Epidermal melanocyte (primary cell): ENCODE measurements at regions not wholly inside any gene's neighbourhood (a gene's known extent, or its start where the extent isn't known, plus 50 kb on each side); places are given as distances from the start of the nearest gene placed in this dataset.
"Not testable (repeated sequence)": the region's sequence is repeated elsewhere in the genome, so short reads cannot be mapped to it uniquely, and the experiment has no call there.

Source experiments
- DNase-seq: peaks from one replicate; pipeline ENCODE4 v3.0.0; 2011; ENCODE audit warnings: low spot score; ENCODE audit not compliant: insufficient read length

GRCh38 chr12:66774929-66775328 lies 96.1 kb upstream of the GRIP1 start:
- DNase-seq: no peak

- DNase-seq: no peak
Observed at GRCh38 chr12:66775871-66776270, 97.0 kb upstream of the GRIP1 start.

DNA sequence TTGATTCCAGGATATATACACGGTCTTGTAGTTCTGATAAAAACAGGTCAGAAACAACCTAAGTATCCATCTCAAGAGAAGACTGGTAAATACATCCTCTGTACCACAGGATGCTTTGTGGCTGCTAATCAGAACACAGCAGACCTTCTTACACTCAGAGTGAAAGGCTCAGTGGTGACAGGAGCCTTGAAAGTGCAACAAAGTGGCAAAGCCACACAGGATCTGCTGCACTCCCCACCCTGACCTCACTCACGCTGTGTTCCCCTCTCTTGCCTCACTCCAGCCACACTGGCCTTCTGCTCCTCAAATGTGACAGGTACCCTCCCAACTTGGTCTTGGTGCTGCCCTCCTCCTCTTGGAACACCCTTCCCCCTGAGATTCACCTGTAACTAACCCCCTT lies 98.1 kb upstream of the GRIP1 start:
- no peak for DNase-seq

GRCh38 chr12:66779466-66779865 lies 100.6 kb upstream of the GRIP1 start:
- no peak for DNase-seq

GRCh38 chr12:66786531-66787308 lies 107.8 kb upstream of the GRIP1 start:
- DNase-seq: no peak

DNA sequence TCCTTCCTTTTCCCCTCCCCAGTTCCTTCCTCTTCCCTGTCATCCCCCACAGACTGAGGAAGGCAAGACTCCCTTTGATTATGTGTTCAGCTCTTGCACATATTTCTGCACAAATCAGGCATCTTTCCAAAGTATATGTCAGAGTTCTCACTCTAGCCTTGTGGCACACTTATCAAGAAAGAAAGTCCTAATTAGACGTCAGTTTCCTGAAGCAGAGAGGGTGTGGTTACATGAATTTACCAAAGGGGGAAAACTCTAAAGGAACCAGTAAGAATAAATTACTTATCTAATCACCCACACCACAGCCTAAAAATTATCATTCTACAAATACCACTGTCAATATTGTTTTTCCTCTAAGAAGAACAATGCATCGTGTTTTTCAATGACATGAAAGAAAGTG lies 120.7 kb upstream of the GRIP1 start:
- no peak for DNase-seq

- DNase-seq: no peak
Observed at GRCh38 chr12:66800046-66800445, 121.2 kb upstream of the GRIP1 start.

DNA sequence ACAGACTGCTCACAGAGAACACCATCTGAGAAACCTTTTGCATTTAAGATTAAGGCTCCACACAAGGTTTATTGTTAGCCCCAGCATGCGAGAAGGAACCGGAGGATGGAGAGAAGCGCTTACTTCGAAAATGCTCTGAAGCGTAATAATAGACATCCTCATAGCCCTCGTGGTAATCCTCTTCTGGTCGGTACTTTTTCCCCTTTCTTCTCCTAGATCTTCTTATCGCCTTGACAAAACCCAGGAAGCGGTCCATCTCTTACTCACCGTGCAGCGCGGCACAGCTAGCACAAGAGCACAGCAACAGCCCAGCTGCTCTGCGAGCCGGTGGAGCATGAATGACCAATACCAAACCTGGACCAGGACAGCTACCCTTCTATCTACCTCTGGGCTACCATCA lies 125.1 kb upstream of the GRIP1 start:
- no peak for DNase-seq

DNA sequence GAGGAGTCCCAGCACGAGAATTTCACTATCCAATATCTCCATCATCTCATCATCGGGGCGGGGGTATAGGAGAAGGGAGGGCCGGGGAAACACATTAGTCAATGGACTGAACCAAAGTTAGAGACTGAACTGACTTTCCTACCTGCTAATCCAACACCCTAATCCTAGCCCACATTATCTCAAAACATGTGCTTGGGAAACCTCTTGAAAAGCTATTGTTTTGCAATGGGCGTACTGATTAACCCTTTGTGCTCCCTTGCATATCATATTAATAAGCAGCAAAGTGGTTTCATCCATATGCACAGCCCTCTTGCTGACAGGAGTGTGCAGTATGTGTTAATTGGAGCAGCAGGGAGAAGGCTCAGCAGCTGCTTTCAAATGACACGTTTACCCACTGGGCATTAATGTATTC lies 125.7 kb upstream of the GRIP1 start:
- no peak for DNase-seq

GRCh38 chr12:66808606-66809005 lies 129.7 kb upstream of the GRIP1 start:
- no peak for DNase-seq

DNA sequence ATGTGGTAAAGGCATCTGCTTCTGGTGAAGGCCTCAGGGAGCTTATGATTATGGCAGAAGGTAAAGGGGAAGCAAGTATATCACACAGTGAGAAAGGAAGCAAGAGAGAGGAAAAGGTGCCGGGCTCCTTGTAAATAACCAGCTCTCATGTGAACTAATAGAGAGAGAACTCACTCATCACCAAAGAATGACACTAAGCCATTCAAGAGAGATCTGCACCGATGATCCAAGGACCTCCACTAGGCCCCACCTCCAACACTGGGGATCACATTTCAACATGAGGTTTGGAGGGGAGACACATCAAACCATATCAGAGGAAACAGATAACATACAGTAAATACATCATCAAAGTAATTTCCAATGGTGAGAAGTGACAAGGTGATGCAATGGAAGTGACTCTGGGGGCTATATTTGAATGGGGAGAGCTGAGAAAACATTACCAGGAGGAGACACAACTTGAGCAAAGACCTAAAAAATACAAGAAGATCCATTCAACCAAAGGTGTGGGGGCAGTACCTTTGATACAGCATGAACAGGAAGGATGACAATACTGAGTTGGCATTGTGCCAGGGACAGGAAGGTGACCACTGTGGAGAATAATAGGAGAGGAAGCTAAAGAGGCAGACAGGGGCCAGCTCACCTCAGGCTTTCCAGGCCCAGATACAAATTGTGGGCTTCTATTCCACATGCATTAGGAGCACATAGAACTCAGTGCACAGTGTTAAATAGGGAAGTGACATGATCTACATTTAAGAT lies 134.4 kb upstream of the GRIP1 start:
- no peak for DNase-seq

DNA sequence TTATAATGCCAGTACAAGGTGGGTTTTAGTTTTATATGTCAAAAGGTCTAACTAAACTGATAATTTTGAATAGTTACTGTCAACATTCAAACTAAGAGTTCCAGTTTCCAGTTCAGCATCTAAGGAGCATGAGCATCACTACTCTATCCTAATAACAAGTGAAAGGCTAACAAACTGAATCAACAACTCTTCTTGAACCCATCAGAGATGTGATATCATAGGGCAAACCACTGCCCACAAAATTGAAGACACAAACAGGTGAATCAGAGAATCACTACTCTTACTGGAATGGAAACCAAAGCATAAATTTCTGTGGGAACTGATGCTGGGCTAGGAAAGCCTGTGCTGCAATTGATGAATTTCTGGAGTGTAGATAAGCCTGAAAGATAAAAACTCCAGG lies 140.7 kb upstream of the GRIP1 start:
- no peak for DNase-seq

GRCh38 chr12:66822961-66823360 lies 144.1 kb upstream of the GRIP1 start:
- DNase-seq: no peak

DNA sequence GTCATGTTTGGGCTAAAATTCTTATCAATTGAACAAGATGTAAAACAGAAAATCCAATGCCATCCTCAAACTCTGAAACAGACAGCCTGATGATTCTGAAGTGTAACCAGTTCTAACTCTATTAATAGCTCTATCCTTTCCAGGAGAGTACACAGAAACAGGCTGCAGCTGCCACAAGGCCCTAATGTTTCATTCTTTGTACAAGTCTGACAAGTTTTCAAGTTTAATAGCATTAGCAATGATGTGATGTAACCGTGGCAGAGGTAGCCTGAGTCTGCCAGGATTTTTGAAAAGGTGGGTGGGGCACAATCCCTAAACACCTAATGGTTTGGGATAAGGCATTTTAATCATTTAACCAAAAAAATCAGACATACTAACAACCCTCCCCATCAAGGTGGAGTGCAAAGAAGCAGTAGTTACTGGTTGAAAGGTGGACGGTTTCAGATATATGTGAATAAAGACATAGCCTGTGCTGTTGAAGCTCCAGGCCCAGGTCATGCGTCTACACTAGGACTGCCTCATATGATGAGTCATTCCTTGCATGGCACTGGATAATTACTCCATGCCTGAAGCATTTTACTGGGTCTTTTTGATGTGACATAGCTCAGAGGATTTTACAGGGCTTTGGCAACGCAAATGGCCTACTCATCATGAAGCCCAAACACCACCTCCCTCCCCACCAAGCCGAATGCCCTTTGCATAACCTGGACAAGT lies 145.1 kb upstream of the GRIP1 start:
- DNase-seq: no peak

DNA sequence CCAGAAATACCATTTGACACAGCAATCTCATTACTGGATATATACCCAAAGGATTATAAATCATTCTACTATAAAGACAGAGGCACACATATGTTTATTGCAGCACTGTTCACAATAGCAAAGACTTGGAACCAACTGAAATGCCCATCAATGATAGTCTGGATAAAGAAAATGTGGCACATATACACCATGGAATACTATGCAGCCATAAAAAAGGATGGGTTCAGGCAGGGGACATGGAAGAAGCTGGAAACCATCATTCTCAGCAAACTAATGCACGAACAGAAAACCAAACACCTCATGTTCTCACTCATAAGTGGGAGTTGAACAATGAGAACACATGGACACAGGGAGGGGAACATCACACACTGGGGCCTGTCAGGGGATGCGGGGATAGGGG lies 147.0 kb upstream of the GRIP1 start:
- DNase-seq: not testable (repeated sequence)

- DNase-seq: no peak
Observed at GRCh38 chr12:66829660-66830325, 150.9 kb upstream of the GRIP1 start.

DNA sequence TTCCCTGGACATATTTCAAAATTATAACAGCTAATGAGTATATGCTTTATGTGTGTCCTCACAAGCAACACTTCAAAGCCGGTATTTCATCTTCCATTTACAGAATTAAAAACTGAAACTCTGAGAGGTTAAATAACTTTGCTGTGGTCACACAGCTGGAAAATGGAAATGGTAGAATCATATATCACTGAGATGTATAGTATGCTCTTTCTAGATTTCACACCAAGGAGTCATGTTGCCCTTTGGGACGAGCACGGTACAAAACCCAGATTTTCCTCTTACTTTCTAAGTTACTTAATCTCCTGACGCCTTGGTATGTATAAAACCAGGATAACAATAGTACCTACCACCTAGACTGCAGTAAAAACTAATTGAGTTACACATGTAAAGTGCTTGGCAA lies 152.6 kb upstream of the GRIP1 start:
- DNase-seq: no peak

- no peak for DNase-seq
Observed at GRCh38 chr12:66832997-66833396, 154.1 kb upstream of the GRIP1 start.

DNA sequence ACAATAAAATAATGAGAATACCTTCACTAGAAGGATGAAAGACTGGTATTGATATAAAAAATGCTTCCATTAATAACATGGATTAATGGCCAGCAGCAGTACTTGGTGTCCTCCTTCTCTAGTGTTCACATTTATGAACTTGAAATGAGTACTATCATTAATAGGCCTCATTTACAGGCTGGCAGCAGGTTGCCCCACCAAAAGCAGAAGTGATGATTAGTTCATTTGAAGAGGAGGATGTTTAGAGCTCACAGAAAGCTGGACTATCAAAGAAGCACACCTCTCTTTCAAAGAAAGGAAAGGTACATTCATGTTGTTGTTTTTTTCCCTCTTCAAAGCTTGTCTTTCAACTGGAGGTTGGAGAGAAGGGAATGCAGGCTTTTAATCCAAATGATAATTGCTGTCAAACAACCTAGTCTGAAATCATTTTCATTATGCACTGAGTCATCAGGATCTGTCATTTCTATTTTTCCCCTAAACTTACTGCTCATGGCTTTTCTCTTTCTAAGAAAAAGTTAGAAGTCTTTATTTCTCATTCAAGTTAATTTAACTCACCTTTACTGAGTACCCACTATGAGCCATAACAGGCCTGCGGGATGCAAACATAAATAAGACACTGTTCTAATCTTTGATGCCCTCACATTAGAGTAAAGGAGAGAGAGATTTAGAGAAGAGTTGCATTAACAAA lies 157.9 kb upstream of the GRIP1 start:
- DNase-seq: no peak

GRCh38 chr12:66837311-66837627 lies 158.4 kb upstream of the GRIP1 start:
- DNase-seq: no peak

GRCh38 chr12:66838366-66838765 lies 159.5 kb upstream of the GRIP1 start:
- DNase-seq: no peak
